Natural killer cell (primary cell): ENCODE measurements at regions not wholly inside any gene's neighbourhood (a gene's known extent, or its start where the extent isn't known, plus 50 kb on each side); places are given as distances from the start of the nearest gene placed in this dataset.

Experiments
- ATAC-seq, 3 donors: fragments of 150-1000 bp in 2 of 3; fragments of 200-7000 bp in 1 of 3; cut with Tn5 transposase; 1 replicate in 1 of 3; 2 replicates in 2 of 3; pipeline ENCODE4 v1.10.0; 2021; ENCODE audit warnings: mild to moderate bottlenecking in 2 of 3, moderate library complexity in 2 of 3
- DNase-seq, 2 donors: peaks; one replicate each; pipeline versions ENCODE4 v3.0.0 to v3.0.0-alpha.2; 2013 to 2021; ENCODE audit warnings: mixed read lengths in 1 of 2
- H3K27ac ChIP-seq: one replicate; pipeline ENCODE4 v1.5.1; 2013; ENCODE audit warnings: mild to moderate bottlenecking, low read length
- H3K27me3 ChIP-seq: one replicate; pipeline ENCODE4 v1.6.1; 2013; ENCODE audit warnings: low read length; ENCODE audit not compliant: control insufficient read depth, insufficient read depth
- H3K36me3 ChIP-seq: one replicate; pipeline ENCODE4 v1.6.1; 2013; ENCODE audit warnings: low read length; ENCODE audit not compliant: control insufficient read depth, insufficient read depth
- H3K4me1 ChIP-seq: one replicate; pipeline ENCODE4 v1.6.1; 2013; ENCODE audit warnings: low read length; ENCODE audit not compliant: control insufficient read depth, insufficient read depth
- H3K4me3 ChIP-seq: one replicate; pipeline ENCODE4 v1.5.1; 2013; ENCODE audit warnings: low read length
- H3K9me3 ChIP-seq: one replicate; pipeline ENCODE4 v1.6.1; 2013; ENCODE audit warnings: low read length; ENCODE audit not compliant: control insufficient read depth, insufficient read depth
- H3K27ac Mint-ChIP-seq, 2 donors: one replicate each; pipeline ENCODE4 v1.8.0; 2022; ENCODE audit warnings: mild to moderate bottlenecking in 2 of 2, mixed read lengths in 2 of 2, moderate library complexity in 1 of 2
- H3K27me3 Mint-ChIP-seq, 2 donors: one replicate each; pipeline ENCODE4 v1.8.0; 2022; ENCODE audit warnings: low read depth in 2 of 2, mixed read lengths in 2 of 2
- H3K36me3 Mint-ChIP-seq: one replicate; pipeline ENCODE4 v1.8.0; 2022; ENCODE audit warnings: mixed read lengths
- H3K4me1 Mint-ChIP-seq, 2 donors: one replicate each; pipeline ENCODE4 v1.8.0; 2022; ENCODE audit warnings: mixed read lengths in 2 of 2
- H3K4me3 Mint-ChIP-seq: one replicate; pipeline ENCODE4 v1.8.0; 2022; ENCODE audit warnings: mild to moderate bottlenecking, moderate library complexity, mixed read lengths
- H3K9me3 Mint-ChIP-seq, 2 donors: one replicate each; pipeline ENCODE4 v1.8.0; 2022; ENCODE audit warnings: mixed read lengths in 2 of 2
- CTCF ChIP-seq: fragments of 200-600 bp; IDR thresholded peaks from one replicate; pipeline ENCODE4 v1.8.0; 2022; ENCODE audit warnings: antibody characterized with exemption
- WGBS: methylation state at CpG from one replicate; pipeline ENCODE4 v1.1.7; 2013; ENCODE audit warnings: missing lambda C conversion rate; ENCODE audit not compliant: insufficient coverage; 5-methylcytosine and 5-hydroxymethylcytosine counted together
- intact Hi-C: fragments of 100-400 bp; cut with micrococcal nuclease; formaldehyde crosslinking; loops from one replicate; pipeline ENCODE4 v1.14.2; 2022

- intact Hi-C loops, result no loop called here
- peaks cover 2 to 9% of the 10 kb centered on the region in 2 donors for H3K9me3 Mint-ChIP-seq
- H3K4me1 ChIP-seq, result no peaks in the 10 kb centered on the region
- DNase-seq (no peak), ATAC-seq (no peak)
- no peaks in the 10 kb centered on the region for H3K36me3 Mint-ChIP-seq
- no peaks in the 10 kb centered on the region for H3K27me3 ChIP-seq
- no peak overlapping the region for H3K27ac Mint-ChIP-seq
- H3K4me3 ChIP-seq, result no peak overlapping the region
- WGBS, result 75% methylated on average over 3 of the region's 4 CpGs
- no peaks in the 10 kb centered on the region for H3K9me3 ChIP-seq
- no peak overlapping the region for H3K4me3 Mint-ChIP-seq
- no peaks in the 10 kb centered on the region for H3K27me3 Mint-ChIP-seq
- H3K36me3 ChIP-seq, result no peaks in the 10 kb centered on the region
- no peaks in the 10 kb centered on the region for H3K4me1 Mint-ChIP-seq
- no peak overlapping the region for H3K27ac ChIP-seq
- TF ChIP-seq CTCF, result no peak
Measured at GRCh38 chr10:53009961-53010907, 237.7 kb upstream of the MBL2 start.

GRCh38 chr10:53007527-53007842 lies 234.9 kb upstream of the MBL2 start:
- WGBS, result no CpG with 5 or more reads among the region's 1 CpG
- Mint-ChIP-seq H3K9me3 (peaks cover 2% of the 10 kb centered on the region in 2 donors), H3K36me3 (no peaks in the 10 kb centered on the region), H3K27ac (no peak overlapping the region), H3K27me3 (no peaks in the 10 kb centered on the region), H3K4me3 (no peak overlapping the region), H3K4me1 (no peaks in the 10 kb centered on the region)
- Histone ChIP-seq H3K27ac (no peak overlapping the region), H3K27me3 (no peaks in the 10 kb centered on the region), H3K9me3 (no peaks in the 10 kb centered on the region), H3K4me3 (no peak overlapping the region), H3K4me1 (no peaks in the 10 kb centered on the region), H3K36me3 (no peaks in the 10 kb centered on the region)
- ATAC-seq (no peak), DNase-seq (no peak)
- no peak for TF ChIP-seq CTCF
- intact Hi-C loops, result no loop called here

GRCh38 chr10:53006663-53007526 lies 234.3 kb upstream of the MBL2 start:
- no peak overlapping the region for H3K27ac Mint-ChIP-seq
- H3K4me1 ChIP-seq, result no peaks in the 10 kb centered on the region
- H3K36me3 Mint-ChIP-seq, result no peaks in the 10 kb centered on the region
- ATAC-seq, result no peak
- H3K9me3 Mint-ChIP-seq, result peaks cover 0 to 2% of the 10 kb centered on the region in 2 donors
- no peak for DNase-seq
- H3K36me3 ChIP-seq, result no peaks in the 10 kb centered on the region
- no peaks in the 10 kb centered on the region for H3K27me3 ChIP-seq
- WGBS, result no CpG with 5 or more reads among the region's 1 CpG
- H3K4me1 Mint-ChIP-seq, result no peaks in the 10 kb centered on the region
- H3K27ac ChIP-seq, result no peak overlapping the region
- TF ChIP-seq CTCF, result no peak
- H3K27me3 Mint-ChIP-seq, result no peaks in the 10 kb centered on the region
- H3K4me3 ChIP-seq, result no peak overlapping the region
- no peak overlapping the region for H3K4me3 Mint-ChIP-seq
- intact Hi-C loops, result no loop called here
- no peaks in the 10 kb centered on the region for H3K9me3 ChIP-seq
